Activated naive CD8-positive, alpha-beta T cell treated with anti-CD3 and anti-CD28 coated beads, Interleukin-2, amount 50 U/mL, for 24 hours (primary cell): ENCODE measurements at regions not wholly inside any gene's neighbourhood (a gene's known extent, or its start where the extent isn't known, plus 50 kb on each side); places are given as distances from the start of the nearest gene placed in this dataset.

Experiments used
- ATAC-seq: fragments of 150-1000 bp; cut with Tn5 transposase; one replicate; pipeline ENCODE4 v1.10.0; 2021
- DNase-seq: peaks from one replicate; pipeline ENCODE4 v3.0.0; 2021
- H3K27ac Mint-ChIP-seq: one replicate; pipeline ENCODE4 v1.8.0; 2021; ENCODE audit warnings: mild to moderate bottlenecking, mixed read lengths
- H3K27me3 Mint-ChIP-seq: one replicate; pipeline ENCODE4 v1.8.0; 2021; ENCODE audit warnings: mixed read lengths
- H3K36me3 Mint-ChIP-seq: one replicate; pipeline ENCODE4 v1.8.0; 2021; ENCODE audit warnings: low read depth, mixed read lengths
- H3K4me1 Mint-ChIP-seq: one replicate; pipeline ENCODE4 v1.8.0; 2021; ENCODE audit warnings: mixed read lengths
- H3K4me3 Mint-ChIP-seq: one replicate; pipeline ENCODE4 v1.8.0; 2021; ENCODE audit warnings: mild to moderate bottlenecking, moderate library complexity, mixed read lengths
- H3K9me3 Mint-ChIP-seq: one replicate; pipeline ENCODE4 v1.8.0; 2021; ENCODE audit warnings: mixed read lengths

GRCh38 chr1:229784834-229785233 lies 158.8 kb downstream of the URB2 start:
- Mint-ChIP-seq H3K27ac (no peak overlapping the region), H3K9me3 (peaks cover 6% of the 10 kb centered on the region), H3K4me1 (no peaks in the 10 kb centered on the region), H3K27me3 (peaks cover 7% of the 10 kb centered on the region), H3K36me3 (no peaks in the 10 kb centered on the region), H3K4me3 (no peak overlapping the region)
- no peak for DNase-seq
- ATAC-seq, result no peak

- H3K4me3 Mint-ChIP-seq, result no peak overlapping the region
- no peaks in the 10 kb centered on the region for H3K36me3 Mint-ChIP-seq
- no peak for ATAC-seq
- H3K4me1 Mint-ChIP-seq, result no peaks in the 10 kb centered on the region
- DNase-seq, result no peak
- peaks cover 9% of the 10 kb centered on the region for H3K27me3 Mint-ChIP-seq
- peaks cover 13% of the 10 kb centered on the region for H3K9me3 Mint-ChIP-seq
- no peak overlapping the region for H3K27ac Mint-ChIP-seq
Observed at GRCh38 chr1:229786974-229787610, 161.0 kb downstream of the URB2 start.

GRCh38 chr1:229788004-229788403 lies 162.0 kb downstream of the URB2 start:
- H3K27me3 Mint-ChIP-seq, result peaks cover 9% of the 10 kb centered on the region
- no peaks in the 10 kb centered on the region for H3K4me1 Mint-ChIP-seq
- ATAC-seq (no peak), DNase-seq (no peak)
- no peaks in the 10 kb centered on the region for H3K36me3 Mint-ChIP-seq
- no peak overlapping the region for H3K27ac Mint-ChIP-seq
- H3K9me3 Mint-ChIP-seq, result peaks cover 13% of the 10 kb centered on the region
- H3K4me3 Mint-ChIP-seq, result no peak overlapping the region

- ATAC-seq (no peak), DNase-seq (no peak)
- Mint-ChIP-seq H3K9me3 (peaks cover 13% of the 10 kb centered on the region), H3K27ac (no peak overlapping the region), H3K36me3 (no peaks in the 10 kb centered on the region), H3K4me1 (no peaks in the 10 kb centered on the region), H3K4me3 (no peak overlapping the region), H3K27me3 (peaks cover 11% of the 10 kb centered on the region)
Observed at GRCh38 chr1:229792012-229792975, 166.2 kb downstream of the URB2 start.

- DNase-seq (no peak), ATAC-seq (no peak)
- Mint-ChIP-seq H3K27ac (no peak overlapping the region), H3K4me1 (no peaks in the 10 kb centered on the region), H3K9me3 (peaks cover 8% of the 10 kb centered on the region), H3K4me3 (no peak overlapping the region), H3K27me3 (peaks cover 7% of the 10 kb centered on the region), H3K36me3 (no peaks in the 10 kb centered on the region)
Observed at GRCh38 chr1:229793488-229793887, 167.4 kb downstream of the URB2 start.

GRCh38 chr1:229798558-229798957 lies 172.5 kb downstream of the URB2 start:
- Mint-ChIP-seq H3K9me3 (no peaks in the 10 kb centered on the region), H3K4me3 (no peak overlapping the region), H3K4me1 (no peaks in the 10 kb centered on the region), H3K27ac (no peak overlapping the region), H3K36me3 (no peaks in the 10 kb centered on the region), H3K27me3 (peaks cover 6% of the 10 kb centered on the region)
- ATAC-seq, result no peak
- no peak for DNase-seq

GRCh38 chr1:229803626-229804217 lies 177.7 kb downstream of the URB2 start:
- no peak overlapping the region for H3K27ac Mint-ChIP-seq
- peaks cover 4% of the 10 kb centered on the region for H3K27me3 Mint-ChIP-seq
- H3K9me3 Mint-ChIP-seq, result peaks cover 28% of the 10 kb centered on the region
- ATAC-seq, result no peak
- H3K36me3 Mint-ChIP-seq, result no peaks in the 10 kb centered on the region
- DNase-seq, result no peak
- no peaks in the 10 kb centered on the region for H3K4me1 Mint-ChIP-seq
- H3K4me3 Mint-ChIP-seq, result no peak overlapping the region

- Mint-ChIP-seq H3K4me1 (no peaks in the 10 kb centered on the region), H3K27ac (no peak overlapping the region), H3K27me3 (peaks cover 14% of the 10 kb centered on the region), H3K9me3 (peaks cover 49% of the 10 kb centered on the region), H3K36me3 (peaks cover 3% of the 10 kb centered on the region), H3K4me3 (no peak overlapping the region)
- DNase-seq, result no peak
- no peak for ATAC-seq
Observed at GRCh38 chr1:229808272-229808671, 182.2 kb downstream of the URB2 start.

- H3K4me3 Mint-ChIP-seq, result no peak overlapping the region
- H3K36me3 Mint-ChIP-seq, result peaks cover 3% of the 10 kb centered on the region
- H3K27ac Mint-ChIP-seq, result no peak overlapping the region
- H3K27me3 Mint-ChIP-seq, result peaks cover 14% of the 10 kb centered on the region
- H3K4me1 Mint-ChIP-seq, result no peaks in the 10 kb centered on the region
- H3K9me3 Mint-ChIP-seq, result peaks cover 37% of the 10 kb centered on the region
- DNase-seq (no peak), ATAC-seq (no peak)
Observed at GRCh38 chr1:229810140-229810539, 184.1 kb downstream of the URB2 start.

GRCh38 chr1:229810961-229811360 lies 184.9 kb downstream of the URB2 start:
- H3K27me3 Mint-ChIP-seq, result peaks cover 14% of the 10 kb centered on the region
- H3K4me1 Mint-ChIP-seq, result no peaks in the 10 kb centered on the region
- DNase-seq (no peak), ATAC-seq (no peak)
- peaks cover 31% of the 10 kb centered on the region for H3K9me3 Mint-ChIP-seq
- peaks cover 3% of the 10 kb centered on the region for H3K36me3 Mint-ChIP-seq
- no peak overlapping the region for H3K27ac Mint-ChIP-seq
- H3K4me3 Mint-ChIP-seq, result no peak overlapping the region

- Mint-ChIP-seq H3K9me3 (peaks cover 25% of the 10 kb centered on the region), H3K4me1 (no peaks in the 10 kb centered on the region), H3K36me3 (peaks cover 3% of the 10 kb centered on the region), H3K4me3 (no peak overlapping the region), H3K27ac (no peak overlapping the region), H3K27me3 (peaks cover 14% of the 10 kb centered on the region)
- DNase-seq (no peak), ATAC-seq (no peak)
Observed at GRCh38 chr1:229812148-229812547, 186.1 kb downstream of the URB2 start.

GRCh38 chr1:229812693-229813092 lies 186.6 kb downstream of the URB2 start:
- no peak for ATAC-seq
- Mint-ChIP-seq H3K36me3 (peaks cover 3% of the 10 kb centered on the region), H3K9me3 (peaks cover 23% of the 10 kb centered on the region), H3K4me1 (no peaks in the 10 kb centered on the region), H3K27me3 (peaks cover 12% of the 10 kb centered on the region), H3K4me3 (no peak overlapping the region), H3K27ac (no peak overlapping the region)
- no peak for DNase-seq

GRCh38 chr1:229815076-229815475 lies 189.0 kb downstream of the URB2 start:
- H3K36me3 Mint-ChIP-seq, result peaks cover 3% of the 10 kb centered on the region
- peaks cover 10% of the 10 kb centered on the region for H3K27me3 Mint-ChIP-seq
- no peak for DNase-seq
- no peak for ATAC-seq
- H3K4me1 Mint-ChIP-seq, result no peaks in the 10 kb centered on the region
- peaks cover 13% of the 10 kb centered on the region for H3K9me3 Mint-ChIP-seq
- no peak overlapping the region for H3K27ac Mint-ChIP-seq
- H3K4me3 Mint-ChIP-seq, result no peak overlapping the region

- peaks cover 4% of the 10 kb centered on the region for H3K9me3 Mint-ChIP-seq
- peaks cover 2% of the 10 kb centered on the region for H3K36me3 Mint-ChIP-seq
- H3K4me3 Mint-ChIP-seq, result no peak overlapping the region
- H3K27me3 Mint-ChIP-seq, result peaks cover 10% of the 10 kb centered on the region
- no peak for ATAC-seq
- DNase-seq, result no peak
- no peak overlapping the region for H3K27ac Mint-ChIP-seq
- no peaks in the 10 kb centered on the region for H3K4me1 Mint-ChIP-seq
Observed at GRCh38 chr1:229815961-229816360, 189.9 kb downstream of the URB2 start.

GRCh38 chr1:229817936-229818335 lies 191.9 kb downstream of the URB2 start:
- Mint-ChIP-seq H3K36me3 (no peaks in the 10 kb centered on the region), H3K4me1 (no peaks in the 10 kb centered on the region), H3K27ac (no peak overlapping the region), H3K27me3 (no peaks in the 10 kb centered on the region), H3K9me3 (peaks cover 4% of the 10 kb centered on the region), H3K4me3 (no peak overlapping the region)
- DNase-seq (no peak), ATAC-seq (no peak)
